ENCODE measurements at regions not wholly inside any gene's neighbourhood (a gene's known extent, or its start where the extent isn't known, plus 50 kb on each side); places are given as distances from the start of the nearest gene placed in this dataset.

DNA sequence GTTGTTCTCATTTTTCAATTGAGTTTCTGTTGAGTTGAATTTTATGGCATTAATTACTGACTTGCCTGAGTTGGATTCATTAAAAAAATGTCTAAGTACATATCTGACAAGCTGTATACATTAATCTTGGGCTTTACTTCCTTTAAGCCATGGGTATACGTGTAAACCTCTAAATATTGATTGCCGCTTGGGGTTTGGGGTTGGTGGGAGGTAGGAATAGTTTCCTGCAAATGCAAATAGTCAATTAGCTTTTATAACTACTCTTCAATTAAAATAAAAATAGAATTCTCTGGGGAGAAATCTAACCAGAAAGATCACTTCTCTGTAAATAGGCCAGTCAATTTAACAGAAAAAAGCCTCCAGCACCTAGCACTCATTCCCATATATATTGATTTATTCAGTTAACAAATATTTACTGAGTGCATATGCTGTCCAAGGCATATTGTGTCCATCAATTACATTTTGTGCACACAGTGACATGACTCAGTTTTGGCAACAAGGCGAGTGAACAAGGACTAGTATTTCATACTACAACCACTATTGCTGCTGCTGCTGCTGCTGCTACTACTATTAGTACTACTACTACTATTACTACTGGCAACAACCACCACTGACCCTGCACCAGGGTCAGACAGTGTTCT is 306.8 kb downstream of the RFC3 start:
- peaks cover 38% of the 10 kb centered on the region; the same call in 1 of the 2 replicates for H3K4me1 ChIP-seq (ENCODE audit: insufficient read depth, low read length)
- H3K36me3 ChIP-seq (ENCODE audit: insufficient read depth, low read length), result no peaks in the 10 kb centered on the region
- no peak overlapping the region for H3K9ac ChIP-seq (ENCODE audit: low read depth, low read length)
- 99% methylated on average over 1 of the region's 3 CpGs for WGBS
- no peak overlapping the region for H3K27ac ChIP-seq (ENCODE audit: low read depth, low read length)
- no peaks in the 10 kb centered on the region for H3K27me3 ChIP-seq (ENCODE audit: insufficient read depth, low read length)
- no peaks in the 10 kb centered on the region for H3K9me3 ChIP-seq (ENCODE audit: insufficient read depth, low read depth, low read length)
- no peak overlapping the region for H3K4me3 ChIP-seq (ENCODE audit: low read length)

DNA sequence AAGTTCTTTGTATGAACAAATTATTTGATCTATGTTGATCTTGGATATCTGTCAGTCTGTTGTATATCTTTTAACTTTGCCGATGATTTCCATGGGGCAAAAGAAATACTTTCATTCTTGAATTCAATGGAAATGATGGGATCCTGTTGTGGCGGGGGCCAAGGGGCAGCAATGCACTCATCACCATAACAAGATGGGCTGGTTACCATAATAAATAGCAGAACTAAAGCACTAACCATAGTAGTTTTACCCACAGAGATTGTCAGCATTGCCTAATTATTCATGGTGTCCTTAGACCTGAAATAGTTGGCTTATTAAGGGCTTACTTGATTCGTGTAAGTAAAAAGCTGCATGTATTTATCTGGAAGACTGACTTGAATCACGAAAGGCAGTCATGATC is 309.6 kb downstream of the RFC3 start:
- no peaks in the 10 kb centered on the region for H3K36me3 ChIP-seq (ENCODE audit: insufficient read depth, low read length)
- H3K27me3 ChIP-seq (ENCODE audit: insufficient read depth, low read length), result no peaks in the 10 kb centered on the region
- H3K4me1 ChIP-seq (ENCODE audit: insufficient read depth, low read length), result peaks cover 38% of the 10 kb centered on the region; the same call in 1 of the 2 replicates
- H3K9me3 ChIP-seq (ENCODE audit: insufficient read depth, low read depth, low read length), result no peaks in the 10 kb centered on the region
- no peak overlapping the region for H3K4me3 ChIP-seq (ENCODE audit: low read length)
- WGBS, result 75% methylated on average over 4 of the region's 4 CpGs
- peak overlapping the region; percentile 72; the same call in 1 of the 2 replicates for H3K27ac ChIP-seq (ENCODE audit: low read depth, low read length)
- H3K9ac ChIP-seq (ENCODE audit: low read depth, low read length), result 0 out of 2 replicates have a peak overlapping the region, but pooled peaks have one; percentile 3

DNA sequence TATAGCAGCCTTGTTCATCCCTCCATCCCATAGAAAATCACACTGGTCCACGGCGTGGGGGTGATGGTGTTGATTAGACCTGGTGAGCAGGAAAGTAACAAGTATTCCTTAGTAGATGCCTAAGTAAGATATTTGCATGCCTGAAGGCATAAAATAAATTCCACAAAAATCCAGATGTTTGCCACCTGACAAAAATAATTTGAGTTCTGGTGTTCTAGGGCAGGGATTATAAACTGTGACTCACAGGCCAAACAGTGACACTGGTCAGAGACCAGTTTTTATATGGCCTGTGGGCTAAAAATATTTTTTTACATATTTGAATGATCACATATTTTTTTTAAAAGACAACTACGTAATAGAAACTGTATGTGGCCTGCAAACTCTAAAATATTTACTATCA is 310.7 kb downstream of the RFC3 start:
- WGBS, result 100% methylated on average over 2 of the region's 3 CpGs
- peaks cover 34% of the 10 kb centered on the region; the same call in 1 of the 2 replicates for H3K4me1 ChIP-seq (ENCODE audit: insufficient read depth, low read length)
- H3K27me3 ChIP-seq (ENCODE audit: insufficient read depth, low read length), result no peaks in the 10 kb centered on the region
- H3K9ac ChIP-seq (ENCODE audit: low read depth, low read length), result no peak overlapping the region
- H3K36me3 ChIP-seq (ENCODE audit: insufficient read depth, low read length), result no peaks in the 10 kb centered on the region
- no peak overlapping the region for H3K4me3 ChIP-seq (ENCODE audit: low read length)
- H3K27ac ChIP-seq (ENCODE audit: low read depth, low read length), result no peak overlapping the region
- no peaks in the 10 kb centered on the region for H3K9me3 ChIP-seq (ENCODE audit: insufficient read depth, low read depth, low read length)

DNA sequence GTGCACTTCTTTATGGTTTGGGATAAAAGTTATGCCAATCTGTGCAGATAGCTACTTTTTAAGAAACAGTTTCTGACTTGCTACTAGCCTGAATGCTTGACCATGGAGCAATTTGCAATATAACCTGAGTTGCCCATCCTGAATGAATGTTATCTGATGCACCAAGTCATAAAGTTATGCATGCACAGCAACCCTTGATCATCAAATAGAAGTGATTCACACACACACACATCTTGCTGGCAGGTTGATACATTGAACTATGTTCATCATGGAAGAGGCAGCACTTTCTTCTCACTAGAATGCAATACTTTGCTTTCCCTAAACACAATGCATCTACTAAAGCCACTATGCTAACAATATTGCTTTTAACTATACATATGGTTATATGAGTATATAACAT is 311.5 kb downstream of the RFC3 start:
- no peaks in the 10 kb centered on the region for H3K27me3 ChIP-seq (ENCODE audit: insufficient read depth, low read length)
- no peak overlapping the region for H3K4me3 ChIP-seq (ENCODE audit: low read length)
- no peaks in the 10 kb centered on the region for H3K36me3 ChIP-seq (ENCODE audit: insufficient read depth, low read length)
- peaks cover 28% of the 10 kb centered on the region; the same call in 1 of the 2 replicates for H3K4me1 ChIP-seq (ENCODE audit: insufficient read depth, low read length)
- no peak overlapping the region for H3K9ac ChIP-seq (ENCODE audit: low read depth, low read length)
- H3K9me3 ChIP-seq (ENCODE audit: insufficient read depth, low read depth, low read length), result no peaks in the 10 kb centered on the region
- H3K27ac ChIP-seq (ENCODE audit: low read depth, low read length), result no peak overlapping the region

DNA sequence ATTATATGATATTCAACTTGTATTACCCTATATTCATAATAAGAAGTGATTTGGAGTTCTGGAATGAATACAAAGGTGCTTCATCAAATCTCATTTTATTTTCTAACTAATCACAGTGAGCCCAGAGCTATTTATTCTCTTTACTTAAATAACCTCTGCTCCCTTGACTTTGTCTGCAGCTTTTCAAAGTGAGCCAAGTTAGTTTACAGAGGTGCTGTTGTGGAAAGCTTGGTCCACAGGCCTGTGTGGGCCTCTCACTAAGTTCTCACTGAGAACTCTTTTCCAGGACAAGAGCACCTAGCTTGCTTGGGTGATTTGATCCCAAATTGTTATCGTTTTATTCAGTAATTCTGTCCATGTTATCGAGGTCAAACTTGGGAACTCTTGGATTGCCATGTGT is 319.3 kb downstream of the RFC3 start:
- H3K9me3 ChIP-seq (ENCODE audit: insufficient read depth, low read depth, low read length), result 0 out of 2 replicates have a peak, but pooled peaks cover 5% of the 10 kb centered on the region
- H3K27me3 ChIP-seq (ENCODE audit: insufficient read depth, low read length), result no peaks in the 10 kb centered on the region
- 93% methylated on average over 2 of the region's 2 CpGs for WGBS
- no peak overlapping the region for H3K4me3 ChIP-seq (ENCODE audit: low read length)
- no peaks in the 10 kb centered on the region for H3K36me3 ChIP-seq (ENCODE audit: insufficient read depth, low read length)
- no peak overlapping the region for H3K27ac ChIP-seq (ENCODE audit: low read depth, low read length)
- H3K9ac ChIP-seq (ENCODE audit: low read depth, low read length), result no peak overlapping the region
- H3K4me1 ChIP-seq (ENCODE audit: insufficient read depth, low read length), result peaks cover 10% of the 10 kb centered on the region

DNA sequence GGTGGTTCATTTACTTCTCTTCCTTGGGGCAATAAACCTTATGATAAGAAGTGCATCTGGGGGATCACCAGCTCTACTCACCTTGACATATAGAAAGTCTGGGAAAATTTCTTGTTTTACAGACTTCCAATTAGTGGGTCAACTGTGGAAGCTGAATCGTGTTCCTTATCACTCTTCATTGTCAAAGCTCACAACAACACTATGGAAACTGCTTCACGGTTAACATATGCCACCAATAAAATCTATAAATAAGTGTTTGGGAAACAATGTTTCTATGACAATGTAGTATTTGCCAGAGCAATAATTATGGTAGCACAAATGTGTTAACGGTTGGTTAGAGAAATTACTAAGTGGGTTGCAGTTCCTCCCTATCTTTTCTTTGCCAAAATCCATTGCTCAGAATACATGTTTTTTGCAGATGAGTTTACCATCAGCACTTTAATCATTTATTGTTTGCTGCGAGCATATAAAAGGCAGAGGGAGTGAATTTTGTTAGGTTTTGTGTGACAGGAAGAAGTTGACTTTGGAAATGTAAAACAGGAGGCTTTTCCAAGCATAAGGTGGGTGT is 321.8 kb downstream of the RFC3 start:
- H3K27ac ChIP-seq (ENCODE audit: low read depth, low read length), result no peak overlapping the region
- peaks cover 10% of the 10 kb centered on the region for H3K4me1 ChIP-seq (ENCODE audit: insufficient read depth, low read length)
- no peaks in the 10 kb centered on the region for H3K27me3 ChIP-seq (ENCODE audit: insufficient read depth, low read length)
- no peak overlapping the region for H3K4me3 ChIP-seq (ENCODE audit: low read length)
- 0 out of 2 replicates have a peak, but pooled peaks cover 5% of the 10 kb centered on the region for H3K9me3 ChIP-seq (ENCODE audit: insufficient read depth, low read depth, low read length)
- WGBS, result 76% methylated on average over 3 of the region's 4 CpGs
- H3K36me3 ChIP-seq (ENCODE audit: insufficient read depth, low read length), result no peaks in the 10 kb centered on the region
- no peak overlapping the region for H3K9ac ChIP-seq (ENCODE audit: low read depth, low read length)

DNA sequence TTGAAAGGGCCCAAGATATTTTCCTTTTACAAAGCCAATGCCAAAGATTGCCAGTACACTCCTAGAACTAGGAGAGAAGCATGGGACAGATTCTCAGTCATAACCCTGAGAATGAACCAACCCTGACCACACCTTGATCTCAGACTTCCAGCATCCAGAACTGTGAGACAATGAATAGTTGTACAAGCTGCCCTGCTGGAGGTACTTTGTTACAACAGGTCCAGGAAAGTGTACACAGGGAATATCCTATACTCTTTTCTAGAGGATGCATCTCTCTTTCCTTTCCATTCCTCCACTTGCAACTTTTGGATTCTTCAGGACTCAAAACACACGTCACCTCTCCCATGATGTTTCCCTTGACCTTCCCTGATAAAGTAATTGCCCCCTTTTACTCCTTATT is 325.7 kb downstream of the RFC3 start:
- Histone ChIP-seq H3K4me3 (ENCODE audit: low read length) (no peak overlapping the region), H3K27ac (ENCODE audit: low read depth, low read length) (no peak overlapping the region), H3K36me3 (ENCODE audit: insufficient read depth, low read length) (no peaks in the 10 kb centered on the region), H3K9me3 (ENCODE audit: insufficient read depth, low read depth, low read length) (no peaks in the 10 kb centered on the region), H3K27me3 (ENCODE audit: insufficient read depth, low read length) (no peaks in the 10 kb centered on the region), H3K4me1 (ENCODE audit: insufficient read depth, low read length) (peaks cover 10% of the 10 kb centered on the region), H3K9ac (ENCODE audit: low read depth, low read length) (no peak overlapping the region)
- WGBS, result 96% methylated on average over 1 of the region's 1 CpG

DNA sequence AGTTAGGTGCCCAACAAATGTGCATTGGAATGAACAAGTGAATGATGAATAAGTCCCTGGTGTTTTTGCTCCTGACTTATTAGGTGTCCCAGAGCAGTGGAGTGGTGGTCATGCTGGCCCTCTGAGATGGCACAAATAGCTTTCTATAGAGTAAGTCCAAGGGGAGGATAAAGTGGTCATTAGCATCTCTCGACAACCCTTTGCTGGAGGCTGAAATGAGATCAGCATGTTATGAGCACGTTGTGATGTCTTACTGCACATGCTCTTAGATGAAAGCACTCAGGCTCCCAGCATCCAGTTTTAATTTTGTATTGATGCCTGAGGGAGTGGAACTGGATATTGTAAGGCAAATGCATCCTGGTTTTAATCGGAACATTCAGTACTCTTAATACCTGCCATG is 326.2 kb downstream of the RFC3 start:
- no peaks in the 10 kb centered on the region for H3K36me3 ChIP-seq (ENCODE audit: insufficient read depth, low read length)
- no peak overlapping the region for H3K27ac ChIP-seq (ENCODE audit: low read depth, low read length)
- no peak overlapping the region for H3K9ac ChIP-seq (ENCODE audit: low read depth, low read length)
- H3K27me3 ChIP-seq (ENCODE audit: insufficient read depth, low read length), result no peaks in the 10 kb centered on the region
- peaks cover 10% of the 10 kb centered on the region for H3K4me1 ChIP-seq (ENCODE audit: insufficient read depth, low read length)
- WGBS, result 97% methylated on average over 3 of the region's 3 CpGs
- H3K9me3 ChIP-seq (ENCODE audit: insufficient read depth, low read depth, low read length), result no peaks in the 10 kb centered on the region
- H3K4me3 ChIP-seq (ENCODE audit: low read length), result no peak overlapping the region

DNA sequence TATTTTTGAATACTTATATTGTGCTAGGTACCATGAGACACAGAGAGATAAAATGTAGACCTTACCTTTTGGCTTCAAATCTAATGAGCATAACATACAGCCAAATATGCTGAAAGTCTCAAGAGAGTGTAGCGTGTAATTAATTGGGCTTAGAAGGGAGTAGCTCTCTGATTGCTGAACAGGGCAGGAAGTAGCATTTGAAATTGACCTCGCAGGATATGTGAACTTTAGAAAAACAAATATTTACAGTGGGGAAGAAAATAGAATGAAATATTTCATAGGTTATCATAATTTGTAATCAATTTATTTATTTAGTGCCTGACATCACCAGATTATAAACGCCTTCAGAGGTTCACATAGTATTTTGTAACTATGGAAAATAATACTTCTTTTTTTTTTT is 327.1 kb downstream of the RFC3 start:
- 92% methylated on average over 2 of the region's 3 CpGs for WGBS

DNA sequence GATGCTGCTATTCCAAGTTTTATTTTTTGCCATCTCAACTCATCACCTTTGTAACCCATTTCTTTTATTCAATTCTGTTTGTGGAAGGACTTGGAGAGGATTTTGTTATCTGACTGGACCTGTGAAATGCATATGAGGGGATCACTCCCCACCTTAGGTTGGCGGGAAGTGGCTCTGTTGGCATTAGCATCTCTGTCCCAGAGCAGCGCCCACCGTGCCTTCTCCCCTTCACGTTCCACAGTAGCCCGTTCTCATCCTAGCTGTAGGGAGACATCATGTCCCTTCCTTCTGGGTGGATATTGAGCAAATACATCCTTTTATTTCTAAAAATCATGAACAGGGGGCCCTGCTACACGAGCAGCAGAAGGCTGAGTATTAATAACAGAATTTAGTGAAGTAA is 330.4 kb downstream of the RFC3 start:
- 80% methylated on average over 6 of the region's 6 CpGs for WGBS
- H3K36me3 ChIP-seq (ENCODE audit: insufficient read depth, low read length), result no peaks in the 10 kb centered on the region

More for the DNA sequence above, 327.1 kb downstream of the RFC3 start:
- Histone ChIP-seq H3K27me3 (ENCODE audit: insufficient read depth, low read length) (no peaks in the 10 kb centered on the region), H3K27ac (ENCODE audit: low read depth, low read length) (no peak overlapping the region), H3K9ac (ENCODE audit: low read depth, low read length) (no peak overlapping the region), H3K4me3 (ENCODE audit: low read length) (no peak overlapping the region), H3K4me1 (ENCODE audit: insufficient read depth, low read length) (peaks cover 4% of the 10 kb centered on the region), H3K9me3 (ENCODE audit: insufficient read depth, low read depth, low read length) (no peaks in the 10 kb centered on the region), H3K36me3 (ENCODE audit: insufficient read depth, low read length) (no peaks in the 10 kb centered on the region)

DNA sequence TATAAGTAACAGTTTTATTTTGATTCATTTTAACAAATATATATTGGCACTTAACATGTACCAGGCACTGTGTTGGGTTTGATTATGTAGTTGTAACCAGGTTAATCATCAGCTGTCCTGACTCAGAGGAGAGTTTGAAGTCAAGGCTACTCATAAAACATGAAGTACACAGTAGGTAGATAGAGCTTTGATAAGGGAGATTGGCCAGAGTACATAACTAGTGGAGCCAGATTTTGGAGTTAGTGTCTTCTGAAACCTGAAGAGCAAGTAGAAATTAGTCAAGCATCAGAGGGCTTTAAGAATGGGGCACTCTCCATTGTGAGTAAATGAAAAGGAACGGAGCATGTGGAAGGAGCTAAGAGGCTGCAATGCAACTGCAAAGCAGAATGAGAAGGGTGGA is 333.9 kb downstream of the RFC3 start:
- no peak overlapping the region for H3K9ac ChIP-seq (ENCODE audit: low read depth, low read length)

More for the DNA sequence above, 330.4 kb downstream of the RFC3 start:
- Histone ChIP-seq H3K4me1 (ENCODE audit: insufficient read depth, low read length) (peaks cover 5% of the 10 kb centered on the region; the same call in 1 of the 2 replicates), H3K27me3 (ENCODE audit: insufficient read depth, low read length) (no peaks in the 10 kb centered on the region), H3K9me3 (ENCODE audit: insufficient read depth, low read depth, low read length) (no peaks in the 10 kb centered on the region), H3K9ac (ENCODE audit: low read depth, low read length) (no peak overlapping the region), H3K4me3 (ENCODE audit: low read length) (no peak overlapping the region), H3K27ac (ENCODE audit: low read depth, low read length) (no peak overlapping the region)

More for the DNA sequence above, 333.9 kb downstream of the RFC3 start:
- Histone ChIP-seq H3K4me1 (ENCODE audit: insufficient read depth, low read length) (peaks cover 25% of the 10 kb centered on the region; the same call in 1 of the 2 replicates), H3K9me3 (ENCODE audit: insufficient read depth, low read depth, low read length) (no peaks in the 10 kb centered on the region), H3K27me3 (ENCODE audit: insufficient read depth, low read length) (no peaks in the 10 kb centered on the region), H3K4me3 (ENCODE audit: low read length) (no peak overlapping the region), H3K27ac (ENCODE audit: low read depth, low read length) (no peak overlapping the region), H3K36me3 (ENCODE audit: insufficient read depth, low read length) (no peaks in the 10 kb centered on the region)
- 97% methylated on average over 1 of the region's 1 CpG for WGBS
